ENCODE measurements at regions not wholly inside any gene's neighbourhood (a gene's known extent, or its start where the extent isn't known, plus 50 kb on each side); places are given as distances from the start of the nearest gene placed in this dataset.

GRCh38 chr14:61110316-61111082, 129.5 kb downstream of the SLC38A6 start:
- no peak for DNase-seq (ENCODE audit: low read depth)
- no peak for TF ChIP-seq CTCF (conservative IDR thresholded peaks at IDR 0.05; ENCODE audit: low read depth, low read length)
- no peak overlapping the region for H3K4me3 ChIP-seq (ENCODE audit: low read depth, low read length)

- no peak for TF ChIP-seq CTCF (conservative IDR thresholded peaks at IDR 0.05; ENCODE audit: low read depth, low read length)
- DNase-seq (ENCODE audit: low read depth): no peak
Observed at GRCh38 chr14:61109288-61109687, 128.2 kb downstream of the SLC38A6 start.

GRCh38 chr14:61108496-61109141, 127.6 kb downstream of the SLC38A6 start:
- no peak for TF ChIP-seq CTCF (conservative IDR thresholded peaks at IDR 0.05; ENCODE audit: low read depth, low read length)
- no peak overlapping the region for H3K4me3 ChIP-seq (ENCODE audit: low read depth, low read length)
- no peak for DNase-seq (ENCODE audit: low read depth)

More at GRCh38 chr14:61109288-61109687, 128.2 kb downstream of the SLC38A6 start:
- no peak overlapping the region for H3K4me3 ChIP-seq (ENCODE audit: low read depth, low read length)

GRCh38 chr14:61107869-61108493, 126.9 kb downstream of the SLC38A6 start:
- no peak for DNase-seq (ENCODE audit: low read depth)
- TF ChIP-seq CTCF (conservative IDR thresholded peaks at IDR 0.05; ENCODE audit: low read depth, low read length): no peak
- H3K4me3 ChIP-seq (ENCODE audit: low read depth, low read length): no peak overlapping the region

- H3K4me3 ChIP-seq (ENCODE audit: low read depth, low read length): no peak overlapping the region
- TF ChIP-seq CTCF (conservative IDR thresholded peaks at IDR 0.05; ENCODE audit: low read depth, low read length): peak; percentile 35
- no peak for DNase-seq (ENCODE audit: low read depth)
Observed at GRCh38 chr14:61106959-61107641, 126.1 kb downstream of the SLC38A6 start.

- no peak for DNase-seq (ENCODE audit: low read depth)
- TF ChIP-seq CTCF (conservative IDR thresholded peaks at IDR 0.05; ENCODE audit: low read depth, low read length): no peak
- H3K4me3 ChIP-seq (ENCODE audit: low read depth, low read length): no peak overlapping the region
Observed at GRCh38 chr14:61106271-61106958, 125.4 kb downstream of the SLC38A6 start.
